IMR-90 (cell line): ENCODE measurements at regions not wholly inside any gene's neighbourhood (a gene's known extent, or its start where the extent isn't known, plus 50 kb on each side); places are given as distances from the start of the nearest gene placed in this dataset.

Source experiments
- ATAC-seq: fragments of 200-7000 bp; cut with Tn5 transposase; 2 replicates; pipeline ENCODE4 v1.9.1; 2020; ENCODE audit warnings: low read depth, mild to moderate bottlenecking, moderate library complexity
- BruUV-seq: library from RNA; stranded (reverse); fragments of 400-500 nt; replicated peaks from 2 replicates; lab custom pipeline; 2021; lab: Mats Ljungman, UMichigan
- CTCF ChIA-PET: fragments of 300-600 bp; formaldehyde crosslinking; extraction: SDS; loops from one replicate; lab custom pipeline; 2021; ENCODE audit warnings: antibody characterized with exemption; lab: Yijun Ruan, JAX
- POLR2A ChIA-PET: fragments of 300-600 bp; sonication (Branson Sonifier 250); formaldehyde crosslinking; loops from one replicate; lab custom pipeline; 2022; ENCODE audit warnings: antibody characterized with exemption; ENCODE audit not compliant: unreplicated experiment; lab: Charles Lee
- DNase-seq: peaks from one replicate; pipeline ENCODE4 v3.0.0; 2013
- H2AFZ ChIP-seq: replicated peaks from 2 replicates; pipeline ENCODE3; 2013; ENCODE audit warnings: low read length, mild to moderate bottlenecking; ENCODE audit not compliant: poor library complexity
- H2AK5ac ChIP-seq: 2 replicates; pipeline ENCODE4 v1.6.1; 2013; ENCODE audit warnings: low read depth, low read length, inconsistent platforms
- H2AK9ac ChIP-seq: replicated peaks from 2 replicates; pipeline ENCODE3; 2013; ENCODE audit warnings: mild to moderate bottlenecking, low read depth, low read length, moderate library complexity; ENCODE audit not compliant: poor library complexity
- H2BK120ac ChIP-seq: 2 replicates; pipeline ENCODE4 v1.6.1; 2013; ENCODE audit warnings: low read depth, low read length, inconsistent platforms
- H2BK15ac ChIP-seq: 3 replicates; pipeline ENCODE4 v1.6.1; 2013; ENCODE audit warnings: low read depth, low read length, inconsistent platforms
- H2BK20ac ChIP-seq: 2 replicates; pipeline ENCODE4 v1.6.1; 2013; ENCODE audit warnings: low read depth, mild to moderate bottlenecking, inconsistent platforms, low read length, moderate library complexity
- H2BK5ac ChIP-seq: 2 replicates; pipeline ENCODE4 v1.6.1; 2013; ENCODE audit warnings: mild to moderate bottlenecking, low read depth, low read length, inconsistent platforms; ENCODE audit not compliant: poor library complexity, severe bottlenecking
- H3K14ac ChIP-seq: replicated peaks from 2 replicates; pipeline ENCODE4 v1.6.1; 2013; ENCODE audit warnings: low read depth, low read length, inconsistent platforms
- H3K18ac ChIP-seq: 2 replicates; pipeline ENCODE4 v1.6.1; 2013; ENCODE audit warnings: low read depth, low read length, control low read depth
- H3K23ac ChIP-seq: 2 replicates; pipeline ENCODE4 v1.6.1; 2013; ENCODE audit warnings: low read depth, low read length, inconsistent platforms
- H3K27ac ChIP-seq: 2 replicates; pipeline ENCODE4 v1.5.1; 2013; ENCODE audit warnings: mild to moderate bottlenecking, control low read depth, low read length; ENCODE audit not compliant: insufficient read depth
- H3K27me3 ChIP-seq: 2 replicates; pipeline ENCODE4 v1.6.1; 2013; ENCODE audit warnings: low read length; ENCODE audit not compliant: control insufficient read depth, insufficient read depth
- H3K36me3 ChIP-seq: 2 replicates; pipeline ENCODE4 v1.6.1; 2013; ENCODE audit warnings: low read length, mixed read lengths; ENCODE audit not compliant: control insufficient read depth, insufficient read depth
- H3K4ac ChIP-seq: 2 replicates; pipeline ENCODE4 v1.6.1; 2013; ENCODE audit warnings: low read depth, low read length, inconsistent platforms
- H3K4me1 ChIP-seq: 2 replicates; pipeline ENCODE4 v1.6.1; 2013; ENCODE audit warnings: low read length, mixed read lengths; ENCODE audit not compliant: control insufficient read depth, insufficient read depth
- H3K4me2 ChIP-seq: 2 replicates; pipeline ENCODE4 v1.6.1; 2013; ENCODE audit warnings: low read depth, mild to moderate bottlenecking, control low read depth, low read length, moderate library complexity
- H3K4me3 ChIP-seq: 2 replicates; pipeline ENCODE4 v1.5.1; 2013; ENCODE audit warnings: low read depth, mild to moderate bottlenecking, control low read depth, low read length, moderate library complexity; ENCODE audit not compliant: insufficient read depth
- H3K56ac ChIP-seq: 2 replicates; pipeline ENCODE4 v1.6.1; 2013; ENCODE audit warnings: low read length, inconsistent platforms; ENCODE audit not compliant: insufficient read depth; ENCODE audit errors: extremely low read depth
- H3K79me1 ChIP-seq, 2 experiments: 2 replicates each; pipeline ENCODE4 v1.6.1; 2013; ENCODE audit warnings: low read length in 2 of 2, inconsistent platforms in 1 of 2, low read depth in 1 of 2
- H3K9ac ChIP-seq: 2 replicates; pipeline ENCODE4 v1.6.1; 2013; ENCODE audit warnings: low read depth, low read length, control low read depth
- H3K9me1 ChIP-seq: 2 replicates; pipeline ENCODE4 v1.6.1; 2013; ENCODE audit warnings: low read length, inconsistent platforms; ENCODE audit not compliant: insufficient read depth
- H3K9me3 ChIP-seq: 2 replicates; pipeline ENCODE4 v1.6.1; 2013; ENCODE audit warnings: low read length; ENCODE audit not compliant: control insufficient read depth, insufficient read depth
- H4K20me1 ChIP-seq: 2 replicates; pipeline ENCODE4 v1.6.1; 2013; ENCODE audit warnings: low read length, inconsistent platforms; ENCODE audit not compliant: insufficient read depth
- H4K5ac ChIP-seq: 2 replicates; pipeline ENCODE4 v1.6.1; 2013; ENCODE audit warnings: mild to moderate bottlenecking, low read depth, low read length, control low read depth
- H4K8ac ChIP-seq, 2 experiments: 2 replicates each; pipeline ENCODE4 v1.6.1; 2013; ENCODE audit warnings: low read depth in 2 of 2, low read length in 2 of 2, control low read depth in 1 of 2, inconsistent platforms in 1 of 2
- H4K91ac ChIP-seq: 2 replicates; pipeline ENCODE4 v1.6.1; 2013; ENCODE audit warnings: low read depth, low read length, inconsistent platforms; ENCODE audit not compliant: insufficient read depth
- CEBPB ChIP-seq: IDR thresholded peaks from 2 replicates; pipeline ENCODE4 v1.6.1; 2012; ENCODE audit warnings: low read depth, low read length, improper control_type of control experiment
- CHD1 ChIP-seq: IDR thresholded peaks from 2 replicates; pipeline ENCODE4 v1.6.1; 2012; ENCODE audit warnings: low read depth, low read length, improper control_type of control experiment
- MAFK ChIP-seq: IDR thresholded peaks from 2 replicates; pipeline ENCODE4 v1.6.1; 2012; ENCODE audit warnings: low read depth, low read length, improper control_type of control experiment
- MAZ ChIP-seq: IDR thresholded peaks from 2 replicates; pipeline ENCODE4 v1.6.1; 2012; ENCODE audit warnings: low read depth, mild to moderate bottlenecking, low read length, improper control_type of control experiment, moderate library complexity, borderline replicate concordance
- NFE2L2 ChIP-seq: fragments of 150-350 bp; IDR thresholded peaks from 2 replicates; pipeline ENCODE4 v1.6.1; 2016; ENCODE audit warnings: low read depth, mild to moderate bottlenecking, low read length
- RAD21 ChIP-seq: IDR thresholded peaks from 2 replicates; pipeline ENCODE4 v1.6.1; 2012; ENCODE audit warnings: low read length, improper control_type of control experiment
- SMC3 ChIP-seq: fragments of 150-350 bp; IDR thresholded peaks from 2 replicates; pipeline ENCODE4 v1.6.1; 2016; ENCODE audit warnings: low read depth, mild to moderate bottlenecking, antibody characterized with exemption, low read length, moderate library complexity
- WGBS, 2 experiments: methylation state at CpG; one replicate each; pipeline versions ENCODE4 v1.1.5 to v1.1.7; 2013; ENCODE audit warnings: missing lambda C conversion rate in 2 of 2; ENCODE audit not compliant: insufficient read length in 1 of 2; ENCODE audit errors: extremely low coverage in 2 of 2; 5-methylcytosine and 5-hydroxymethylcytosine counted together
- dilution Hi-C: fragments of 300-500 bp; cut with HindIII; formaldehyde crosslinking; loops from one replicate; pipeline ENCODE4 v1.14.3; 2018; ENCODE audit warnings: low sequenced_read_pairs; ENCODE audit not compliant: unreplicated experiment
- in situ Hi-C: fragments of 300-500 bp; cut with MboI; formaldehyde crosslinking; loops from 3 replicates; pipeline ENCODE4 v1.14.3; 2019; ENCODE audit warnings: low sequenced_read_pairs, inconsistent platforms, mixed read lengths
- intact Hi-C: fragments of 100-400 bp; cut with micrococcal nuclease; formaldehyde crosslinking; loops from 2 replicates; pipeline ENCODE4 v1.10.0; 2022

GRCh38 chr4:59247032-59247431 lies 1953.1 kb upstream of the ADGRL3 start:
- TF ChIP-seq RAD21 (no peak), CHD1 (no peak), NFE2L2 (no peak), MAZ (no peak), MAFK (no peak), SMC3 (no peak), CEBPB (no peak)
- no peak overlapping the region for H4K5ac ChIP-seq
- BruUV-seq: no TSS peak
- H3K23ac ChIP-seq: no peak overlapping the region
- H3K9me3 ChIP-seq: 0 out of 2 replicates have a peak, but pooled peaks cover 3% of the 10 kb centered on the region
- H3K4me1 ChIP-seq: no peaks in the 10 kb centered on the region
- H2BK15ac ChIP-seq: no peak overlapping the region
- POLR2A ChIA-PET: no interaction called here
- no peak overlapping the region for H2BK120ac ChIP-seq
- WGBS, 2 experiments: no CpG with 5 or more reads among the region's 1 CpG
- no peaks in the 10 kb centered on the region for H4K20me1 ChIP-seq
- no peaks in the 10 kb centered on the region for H3K27me3 ChIP-seq
- no peak overlapping the region for H3K27ac ChIP-seq
- no peaks in the 10 kb centered on the region for H3K36me3 ChIP-seq
- H2AFZ ChIP-seq: no peak overlapping the region
- no peaks in the 10 kb centered on the region for H3K9me1 ChIP-seq
- no peak overlapping the region for H4K8ac ChIP-seq
- H3K18ac ChIP-seq: no peak overlapping the region
- H3K14ac ChIP-seq: no peak overlapping the region
- CTCF ChIA-PET: no interaction called here
- no peak overlapping the region for H4K91ac ChIP-seq
- H3K4me3 ChIP-seq: no peak overlapping the region
- ATAC-seq: no peak
- H2AK5ac ChIP-seq: no peak overlapping the region
- intact Hi-C loops: no loop called here
- no peak overlapping the region for H2AK9ac ChIP-seq
- H3K4me2 ChIP-seq: no peak overlapping the region
- no peak overlapping the region for H2BK5ac ChIP-seq
- no peaks in the 10 kb centered on the region for H3K79me1 ChIP-seq
- no peak for DNase-seq
- H3K56ac ChIP-seq: no peak overlapping the region
- H3K4ac ChIP-seq: no peak overlapping the region
- no peak overlapping the region for H2BK20ac ChIP-seq
- in situ Hi-C loops: no loop called here
- dilution Hi-C loops: no loop called here
- no peak overlapping the region for H3K9ac ChIP-seq
